B cell (primary cell): ENCODE measurements at regions not wholly inside any gene's neighbourhood (a gene's known extent, or its start where the extent isn't known, plus 50 kb on each side); places are given as distances from the start of the nearest gene placed in this dataset.

Source experiments
- ATAC-seq: fragments of 200-7000 bp; cut with Tn5 transposase; one replicate; pipeline ENCODE4 v1.10.0; 2021; ENCODE audit warnings: low read depth, mild to moderate bottlenecking, moderate number of reproducible peaks, moderate library complexity
- CTCF ChIA-PET: fragments of 350-600 bp; sonication (Branson Sonifier 250); formaldehyde crosslinking; loops from one replicate; lab custom pipeline; 2021; ENCODE audit warnings: antibody characterized with exemption, inconsistent platforms; lab: Charles Lee
- POLR2A ChIA-PET: fragments of 350-600 bp; sonication (Branson Sonifier 250); formaldehyde crosslinking; loops from one replicate; lab custom pipeline; 2021; ENCODE audit warnings: antibody characterized with exemption; lab: Charles Lee
- DNase-seq: peaks from one replicate; pipeline ENCODE4 v3.0.0; 2013
- H2AFZ ChIP-seq: 2 replicates; pipeline ENCODE4 v1.6.1; 2012; ENCODE audit warnings: mild to moderate bottlenecking, low read depth, low read length; ENCODE audit not compliant: insufficient read depth, poor library complexity, severe bottlenecking
- H3K27ac ChIP-seq, 2 donors: 1 replicate in 1 of 2; 2 replicates in 1 of 2; pipeline ENCODE4 v1.5.1; 2012 to 2013; ENCODE audit warnings: low read length in 2 of 2, mild to moderate bottlenecking in 2 of 2, moderate library complexity in 1 of 2
- H3K27me3 ChIP-seq, 4 experiments: fragments of 200-600 bp in 1 of 4; sonication (generic) in 1 of 4; replicated peaks in 1 of 4; 1 replicate in 2 of 4; 2 replicates in 2 of 4; pipeline versions ENCODE4 v1.6.1 to v1.7.0; 2013 to 2016; ENCODE audit warnings: low read length in 3 of 4, mild to moderate bottlenecking in 2 of 4, mixed read lengths in 1 of 4, moderate library complexity in 1 of 4; ENCODE audit not compliant: insufficient read depth in 4 of 4, control insufficient read depth in 3 of 4; ENCODE audit errors: control extremely low read depth in 1 of 4
- H3K36me3 ChIP-seq, 2 experiments: replicated peaks in 1 of 2; 1 replicate in 1 of 2; 2 replicates in 1 of 2; pipeline versions ENCODE4 v1.6.1 to v1.7.1; 2013; ENCODE audit warnings: low read length in 1 of 2; ENCODE audit not compliant: insufficient read depth in 2 of 2, control insufficient read depth in 1 of 2; ENCODE audit errors: control extremely low read depth in 1 of 2, extremely low read depth in 1 of 2
- H3K4me1 ChIP-seq, 2 donors: fragments of 200-600 bp in 1 of 2; sonication (generic) in 1 of 2; 1 replicate in 1 of 2; 2 replicates in 1 of 2; pipeline versions ENCODE4 v1.5.1 to v1.6.1; 2013 to 2017; ENCODE audit warnings: low read length in 2 of 2; ENCODE audit not compliant: control insufficient read depth in 2 of 2, insufficient read depth in 2 of 2
- H3K4me2 ChIP-seq: replicated peaks from 2 replicates; pipeline ENCODE3; 2012; ENCODE audit warnings: mild to moderate bottlenecking, low read depth, low read length; ENCODE audit not compliant: poor library complexity, severe bottlenecking
- H3K4me3 ChIP-seq, 5 experiments: fragments of 200-600 bp in 1 of 5; sonication (generic) in 1 of 5; 1 replicate in 3 of 5; 2 replicates in 2 of 5; pipeline versions ENCODE4 v1.5.1 to v1.7.0; 2011 to 2016; ENCODE audit warnings: low read length in 4 of 5, mild to moderate bottlenecking in 4 of 5, low read depth in 2 of 5, control low read depth in 1 of 5, moderate library complexity in 1 of 5; ENCODE audit not compliant: insufficient read depth in 1 of 5; ENCODE audit errors: control extremely low read depth in 1 of 5, extremely low read depth in 1 of 5
- H3K79me2 ChIP-seq: fragments of 200-600 bp; sonication (generic); one replicate; pipeline ENCODE4 v1.6.0; 2016; ENCODE audit warnings: low read length; ENCODE audit not compliant: control insufficient read depth, insufficient read depth
- H3K9ac ChIP-seq: fragments of 200-600 bp; sonication (generic); 2 replicates; pipeline ENCODE4 v1.6.1; 2017; ENCODE audit warnings: mild to moderate bottlenecking, low read length, moderate library complexity
- H3K9me3 ChIP-seq, 3 donors: one replicate each; pipeline versions ENCODE4 v1.6.1 to v1.7.1; 2013; ENCODE audit warnings: low read length in 2 of 3; ENCODE audit not compliant: control insufficient read depth in 2 of 3, insufficient read depth in 1 of 3; ENCODE audit errors: control extremely low read depth in 1 of 3
- H4K20me1 ChIP-seq: 2 replicates; pipeline ENCODE4 v1.6.0; 2012; ENCODE audit warnings: mild to moderate bottlenecking, low read length; ENCODE audit not compliant: insufficient read depth, control insufficient read depth, poor library complexity, severe bottlenecking
- H3K27ac Mint-ChIP-seq: one replicate; pipeline ENCODE4 v1.8.0; 2021; ENCODE audit warnings: mixed read lengths
- H3K27me3 Mint-ChIP-seq: one replicate; pipeline ENCODE4 v1.8.0; 2021; ENCODE audit warnings: mixed read lengths
- H3K4me1 Mint-ChIP-seq: one replicate; pipeline ENCODE4 v1.8.0; 2021; ENCODE audit warnings: mixed read lengths
- H3K4me3 Mint-ChIP-seq: one replicate; pipeline ENCODE4 v1.8.0; 2021; ENCODE audit warnings: mixed read lengths
- H3K9me3 Mint-ChIP-seq: one replicate; pipeline ENCODE4 v1.8.0; 2022; ENCODE audit warnings: mixed read lengths; ENCODE audit not compliant: insufficient read depth
- CTCF ChIP-seq: fragments of 200-600 bp; IDR thresholded peaks from one replicate; pipeline ENCODE4 v1.8.0; 2022; ENCODE audit warnings: antibody characterized with exemption, mild to moderate bottlenecking
- EZH2 ChIP-seq: IDR thresholded peaks from 2 replicates; pipeline ENCODE4 v1.6.1; 2012; ENCODE audit warnings: borderline replicate concordance, low read depth, mild to moderate bottlenecking, moderate library complexity, low read length; ENCODE audit not compliant: insufficient read depth, poor library complexity, severe bottlenecking
- WGBS: methylation state at CpG from one replicate; pipeline ENCODE4 v1.1.5; 2013; ENCODE audit warnings: missing lambda C conversion rate; ENCODE audit not compliant: insufficient coverage; 5-methylcytosine and 5-hydroxymethylcytosine counted together
- intact Hi-C: fragments of 100-400 bp; cut with micrococcal nuclease; formaldehyde crosslinking; loops from one replicate; pipeline ENCODE4 v1.10.0; 2022

- H2AFZ ChIP-seq = no peak overlapping the region
- POLR2A ChIA-PET = no interaction called here
- H3K4me2 ChIP-seq = no peak overlapping the region
- TF ChIP-seq CTCF (no peak), EZH2 (no peak)
- no peak overlapping the region for H3K4me3 ChIP-seq
- Mint-ChIP-seq H3K27me3 (no peaks in the 10 kb centered on the region), H3K4me3 (no peak overlapping the region), H3K9me3 (peaks cover 13% of the 10 kb centered on the region), H3K27ac (no peak overlapping the region), H3K4me1 (no peaks in the 10 kb centered on the region)
- H4K20me1 ChIP-seq = no peaks in the 10 kb centered on the region
- no peak overlapping the region for H3K27ac ChIP-seq
- H3K27me3 ChIP-seq = no peaks in the 10 kb centered on the region
- H3K9ac ChIP-seq = no peak overlapping the region
- H3K4me1 ChIP-seq = no peaks in the 10 kb centered on the region
- CTCF ChIA-PET = no interaction called here
- no peak for ATAC-seq
- DNase-seq = no peak
- no CpG with 5 or more reads among the region's 1 CpG for WGBS
- H3K36me3 ChIP-seq = no peaks in the 10 kb centered on the region
- H3K79me2 ChIP-seq = no peaks in the 10 kb centered on the region
- peaks cover 0 to 26% (median 25%) of the 10 kb centered on the region in 3 donors for H3K9me3 ChIP-seq
- intact Hi-C loops = no loop called here
Observed at GRCh38 chr7:53214463-53214862, 179.0 kb downstream of the POM121L12 start.

GRCh38 chr7:53218730-53219504, 183.5 kb downstream of the POM121L12 start:
- Histone ChIP-seq H2AFZ (no peak overlapping the region), H3K9me3 (peaks cover 0 to 21% (median 13%) of the 10 kb centered on the region in 3 donors), H3K79me2 (no peaks in the 10 kb centered on the region), H3K27ac (no peak overlapping the region), H3K4me1 (no peaks in the 10 kb centered on the region), H3K36me3 (no peaks in the 10 kb centered on the region), H3K4me2 (no peak overlapping the region), H3K27me3 (no peaks in the 10 kb centered on the region), H3K4me3 (no peak overlapping the region), H4K20me1 (no peaks in the 10 kb centered on the region), H3K9ac (no peak overlapping the region)
- intact Hi-C loops = no loop called here
- TF ChIP-seq CTCF = no peak
- TF ChIP-seq EZH2 = no peak
- Mint-ChIP-seq H3K9me3 (peaks cover 11% of the 10 kb centered on the region), H3K4me1 (no peaks in the 10 kb centered on the region), H3K27me3 (no peaks in the 10 kb centered on the region), H3K4me3 (no peak overlapping the region), H3K27ac (no peak overlapping the region)
- DNase-seq = no peak
- CTCF ChIA-PET = no interaction called here
- no peak for ATAC-seq
- 11% methylated on average over 38 of the region's 46 CpGs for WGBS
- POLR2A ChIA-PET = no interaction called here
